ENCODE measurements at regions not wholly inside any gene's neighbourhood (a gene's known extent, or its start where the extent isn't known, plus 50 kb on each side); places are given as distances from the start of the nearest gene placed in this dataset.
"Not testable (repeated sequence)": the region's sequence is repeated elsewhere in the genome, so short reads cannot be mapped to it uniquely, and the experiment has no call there.

- no peak for DNase-seq (ENCODE audit: low read depth)
Observed at GRCh38 chr2:64919261-64919660, 69.9 kb upstream of the SLC1A4 start.

GRCh38 chr2:64922482-64923384 is 66.5 kb upstream of the SLC1A4 start:
- no peak for DNase-seq (ENCODE audit: low read depth)

GRCh38 chr2:64923385-64923710 is 65.9 kb upstream of the SLC1A4 start:
- DNase-seq (ENCODE audit: low read depth) = no peak

GRCh38 chr2:64924170-64924934 is 64.8 kb upstream of the SLC1A4 start:
- no peak for DNase-seq (ENCODE audit: low read depth)

GRCh38 chr2:64925930-64926722 is 63.1 kb upstream of the SLC1A4 start:
- not testable (repeated sequence) for DNase-seq (ENCODE audit: low read depth)

GRCh38 chr2:64928813-64929212 is 60.4 kb upstream of the SLC1A4 start:
- DNase-seq (ENCODE audit: low read depth) = no peak

GRCh38 chr2:64929333-64929732 is 59.9 kb upstream of the SLC1A4 start:
- DNase-seq (ENCODE audit: low read depth) = no peak

GRCh38 chr2:64930258-64930671 is 58.9 kb upstream of the SLC1A4 start:
- no peak for DNase-seq (ENCODE audit: low read depth)

GRCh38 chr2:64931246-64932115 is 57.7 kb upstream of the SLC1A4 start:
- no peak for DNase-seq (ENCODE audit: low read depth)

GRCh38 chr2:64932116-64932370 is 57.2 kb upstream of the SLC1A4 start:
- no peak for DNase-seq (ENCODE audit: low read depth)

GRCh38 chr2:64932371-64933216 is 56.6 kb upstream of the SLC1A4 start:
- no peak for DNase-seq (ENCODE audit: low read depth)

- DNase-seq (ENCODE audit: low read depth) = no peak
Observed at GRCh38 chr2:64934530-64934929, 54.7 kb upstream of the SLC1A4 start.

GRCh38 chr2:64936809-64937208 is 52.4 kb upstream of the SLC1A4 start:
- DNase-seq (ENCODE audit: low read depth) = no peak

- DNase-seq (ENCODE audit: low read depth) = not testable (repeated sequence)
Observed at GRCh38 chr2:64937314-64937686, 51.9 kb upstream of the SLC1A4 start.

GRCh38 chr2:64937687-64938491 is 51.3 kb upstream of the SLC1A4 start:
- no peak for DNase-seq (ENCODE audit: low read depth)

GRCh38 chr2:64938607-64939285 is 50.5 kb upstream of the SLC1A4 start:
- no peak for DNase-seq (ENCODE audit: low read depth)

GRCh38 chr2:64939332-64939917 is 49.8 kb upstream of the SLC1A4 start:
- DNase-seq (ENCODE audit: low read depth) = no peak
